ENCODE measurements at regions not wholly inside any gene's neighbourhood (a gene's known extent, or its start where the extent isn't known, plus 50 kb on each side); places are given as distances from the start of the nearest gene placed in this dataset.

GRCh38 chr1:83581747-83582146 is 417.2 kb downstream of the TTLL7 start:
- TF ChIP-seq EZH2 (IDR thresholded peaks at IDR 0.05) = no peak
- no peak for TF ChIP-seq POLR2AphosphoS5 (IDR thresholded peaks at IDR 0.05; ENCODE audit: borderline replicate concordance, low read depth, low read length)
- no peak for TF ChIP-seq FOXP2 (optimal IDR thresholded peaks at IDR 0.05; ENCODE audit: control extremely low read depth, extremely low read length, insufficient read depth)

Data from SK-N-MC (cell line).